SK-N-MC (cell line): ENCODE measurements at regions not wholly inside any gene's neighbourhood (a gene's known extent, or its start where the extent isn't known, plus 50 kb on each side); places are given as distances from the start of the nearest gene placed in this dataset.

ENCODE experiments used
- DNase-seq: peaks from one replicate; pipeline ENCODE4 v3.0.0-alpha.2; 2011; ENCODE audit warnings: low read depth, low spot score
- H3K27ac ChIP-seq: fragments of 200-600 bp; sonication (generic); 2 replicates; pipeline ENCODE4 v1.5.1; 2016; ENCODE audit warnings: mixed run types
- H3K36me3 ChIP-seq: fragments of 200-600 bp; sonication (generic); 2 replicates; pipeline ENCODE4 v1.6.1; 2017; ENCODE audit warnings: antibody characterized with exemption, low read length, mixed read lengths; ENCODE audit not compliant: insufficient read depth
- H3K4me3 ChIP-seq: fragments of 200-600 bp; sonication (generic); 2 replicates; pipeline ENCODE4 v1.5.1; 2016
- H3K9ac ChIP-seq: fragments of 200-600 bp; sonication (generic); 2 replicates; pipeline ENCODE4 v1.8.0; 2017; ENCODE audit warnings: mixed run types, mixed read lengths; ENCODE audit not compliant: insufficient read length
- H3K9me3 ChIP-seq: fragments of 200-600 bp; sonication (generic); 2 replicates; pipeline ENCODE4 v1.6.1; 2017; ENCODE audit warnings: low read depth, mild to moderate bottlenecking, antibody characterized with exemption, low read length, moderate library complexity, mixed read lengths
- EZH2 ChIP-seq: fragments of 200-600 bp; sonication (generic); IDR thresholded peaks from one replicate; pipeline ENCODE4 v1.6.1; 2017; ENCODE audit warnings: antibody characterized with exemption
- FOXP2 ChIP-seq: optimal IDR thresholded peaks from 2 replicates; pipeline ENCODE3; 2011; ENCODE audit warnings: mild to moderate bottlenecking, moderate library complexity; ENCODE audit not compliant: insufficient read depth; ENCODE audit errors: extremely low read length, control extremely low read depth
- POLR2AphosphoS5 ChIP-seq: IDR thresholded peaks from 2 replicates; pipeline ENCODE4 v1.6.1; 2012; ENCODE audit warnings: mild to moderate bottlenecking, low read depth, low read length, borderline replicate concordance

- no peak for DNase-seq
- Histone ChIP-seq H3K9ac (no peak overlapping the region), H3K27ac (no peak overlapping the region), H3K36me3 (no peaks in the 10 kb centered on the region), H3K9me3 (no peaks in the 10 kb centered on the region), H3K4me3 (no peak overlapping the region)
- no peak for TF ChIP-seq POLR2AphosphoS5
- no peak for TF ChIP-seq FOXP2
- no peak for TF ChIP-seq EZH2
Measured at GRCh38 chr2:180061085-180061484, 54.0 kb upstream of the CWC22 start.

DNA sequence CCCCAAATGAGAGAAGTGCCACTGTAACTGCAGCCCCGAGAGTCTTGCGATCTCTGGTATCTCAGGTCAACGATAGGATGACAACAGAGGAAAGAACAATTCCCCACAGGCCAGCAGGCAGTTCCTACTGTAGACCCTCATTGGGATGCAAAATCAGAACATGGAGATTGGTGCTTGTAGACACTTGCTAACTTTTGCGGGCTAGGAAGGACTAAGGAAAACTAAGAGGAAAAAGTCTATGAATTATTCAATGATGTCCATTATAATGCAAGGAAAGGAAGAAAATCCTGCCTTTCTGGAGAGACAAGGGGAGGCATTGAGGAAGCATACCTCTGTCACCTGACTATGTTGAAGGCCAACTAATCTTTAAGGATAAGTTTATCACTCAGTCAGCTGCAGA lies 51.9 kb upstream of the CWC22 start:
- H3K4me3 ChIP-seq = no peak overlapping the region
- TF ChIP-seq POLR2AphosphoS5 = no peak
- no peak for TF ChIP-seq EZH2
- no peaks in the 10 kb centered on the region for H3K36me3 ChIP-seq
- H3K27ac ChIP-seq = no peak overlapping the region
- no peak overlapping the region for H3K9ac ChIP-seq
- H3K9me3 ChIP-seq = no peaks in the 10 kb centered on the region
- DNase-seq = no peak

DNA sequence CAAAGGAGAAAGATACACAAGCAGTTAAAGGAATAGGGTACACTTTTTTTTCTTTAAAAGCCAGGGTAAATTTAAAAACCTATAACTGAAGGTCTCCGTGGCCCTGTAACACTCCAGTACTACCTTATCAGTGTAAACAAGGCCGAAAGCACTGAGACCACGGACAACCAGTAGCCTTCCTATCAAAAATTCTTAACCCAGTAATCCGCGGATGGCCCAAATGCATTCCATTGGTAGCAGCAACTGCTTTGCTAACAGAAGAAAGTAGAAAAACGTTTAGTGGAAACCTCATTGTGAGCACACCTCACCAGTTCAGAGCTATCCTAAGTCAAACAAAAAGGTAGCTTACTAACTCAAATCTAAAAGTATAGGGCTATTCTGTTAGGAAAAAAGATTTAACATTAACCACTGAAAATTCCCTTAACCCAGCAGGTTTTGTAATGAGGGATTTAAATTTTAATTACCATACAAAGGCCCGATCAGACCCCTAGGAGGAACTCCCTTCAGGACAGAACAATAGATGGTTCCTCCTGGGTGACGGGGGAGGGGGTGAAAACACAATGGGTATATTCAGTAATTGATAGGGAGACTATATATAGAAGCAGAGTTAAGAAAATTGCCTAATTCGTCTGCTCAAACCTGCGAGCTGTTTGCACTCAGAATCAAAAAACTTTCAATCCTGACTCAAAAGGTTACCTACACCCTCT lies 50.8 kb upstream of the CWC22 start:
- Histone ChIP-seq H3K9me3 (no peaks in the 10 kb centered on the region), H3K27ac (no peak overlapping the region), H3K4me3 (no peak overlapping the region), H3K9ac (no peak overlapping the region), H3K36me3 (no peaks in the 10 kb centered on the region)
- TF ChIP-seq POLR2AphosphoS5 (no peak), EZH2 (no peak), FOXP2 (no peak)
- DNase-seq = no peak
